NCI-H1105 (cell line): ENCODE measurements at regions not wholly inside any gene's neighbourhood (a gene's known extent, or its start where the extent isn't known, plus 50 kb on each side); places are given as distances from the start of the nearest gene placed in this dataset.

ENCODE experiments used
- DNase-seq: peaks from one replicate; lab custom pipeline; 2025; lab: John Stamatoyannopoulos, UW

GRCh38 chr1:29896791-29897714 lies 660.7 kb downstream of the PTPRU start:
- no peak for DNase-seq

- DNase-seq, result no peak
These were observed 660.0 kb downstream of the PTPRU start for GRCh38 chr1:29896300-29896699.

DNA sequence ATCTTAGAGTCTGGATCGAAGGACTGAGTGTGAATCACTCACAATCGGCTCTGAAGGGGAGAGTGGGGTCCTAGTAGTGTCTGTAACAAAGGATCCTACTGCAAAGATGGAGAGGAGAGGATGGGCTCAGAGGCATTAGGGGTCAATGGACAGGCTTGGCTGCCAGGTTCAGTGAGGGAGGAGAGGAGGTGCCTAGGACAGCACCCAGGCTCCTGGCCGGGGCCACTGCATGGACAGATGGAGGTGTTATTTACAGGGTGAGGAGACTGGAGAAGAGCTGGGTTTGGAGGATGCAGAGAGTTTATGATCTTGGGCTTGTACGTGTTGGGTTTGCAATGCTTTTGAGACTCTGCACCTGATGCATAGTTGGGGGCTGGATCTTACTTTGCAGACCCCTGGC lies 658.9 kb downstream of the PTPRU start:
- no peak for DNase-seq

DNA sequence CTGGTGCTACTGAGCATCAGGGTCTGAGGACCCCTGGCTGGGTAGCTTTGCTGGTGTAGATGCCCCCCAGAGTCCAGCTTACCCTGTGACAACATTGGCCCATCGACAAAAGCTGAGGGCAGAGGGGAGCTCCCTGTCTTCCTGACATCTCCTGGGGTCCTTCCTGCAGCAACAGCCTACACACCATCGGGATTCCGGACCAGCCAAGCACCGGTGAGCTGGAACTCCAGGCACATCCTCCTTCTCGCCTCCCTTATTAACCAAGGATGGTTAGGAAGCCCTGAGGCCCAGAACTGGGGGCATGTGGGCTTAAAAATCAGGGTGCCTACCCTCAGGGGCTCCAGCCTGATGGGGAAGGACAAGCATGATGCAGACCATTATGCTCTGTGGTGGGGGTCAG lies 658.0 kb downstream of the PTPRU start:
- no peak for DNase-seq

DNA sequence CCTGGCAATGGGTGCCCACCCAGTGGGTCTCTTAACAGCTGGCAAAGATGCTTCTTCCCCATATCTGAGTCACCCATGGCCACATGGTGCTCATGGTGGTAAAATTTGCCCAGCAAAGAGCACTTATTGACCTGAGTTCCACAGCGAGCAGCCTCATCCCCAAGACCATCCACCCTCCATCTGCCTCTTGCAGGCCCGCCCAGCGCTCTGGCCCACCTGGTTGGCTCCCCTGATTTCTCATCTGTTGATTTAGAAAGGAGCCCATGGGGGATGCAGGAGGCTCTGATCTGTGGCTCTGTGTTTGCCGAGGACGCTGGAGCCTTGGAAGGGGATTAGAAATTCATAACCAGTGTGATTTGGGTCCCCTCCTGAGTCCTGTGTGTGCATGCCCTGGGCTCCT lies 657.5 kb downstream of the PTPRU start:
- DNase-seq, result no peak

GRCh38 chr1:29893046-29893723 lies 656.9 kb downstream of the PTPRU start:
- DNase-seq, result no peak

DNA sequence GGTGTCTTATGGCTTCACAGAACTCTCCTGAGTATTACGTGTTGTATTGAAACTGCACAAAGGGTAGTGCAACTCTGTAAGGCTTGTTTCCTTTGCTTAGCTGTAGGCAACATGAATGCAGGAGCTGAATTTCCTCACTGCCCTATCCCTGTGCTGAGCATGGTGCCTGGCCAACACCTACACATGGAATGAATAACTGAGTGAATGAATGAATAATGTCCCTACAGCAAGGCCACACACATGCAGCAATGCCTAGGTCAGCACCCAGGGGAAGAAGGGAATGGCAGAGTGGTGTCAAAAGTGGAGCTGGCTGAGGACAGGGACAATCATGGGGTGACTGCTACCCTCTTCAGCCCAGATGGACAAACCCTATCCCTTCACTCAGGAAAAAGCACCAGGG lies 655.9 kb downstream of the PTPRU start:
- no peak for DNase-seq

DNA sequence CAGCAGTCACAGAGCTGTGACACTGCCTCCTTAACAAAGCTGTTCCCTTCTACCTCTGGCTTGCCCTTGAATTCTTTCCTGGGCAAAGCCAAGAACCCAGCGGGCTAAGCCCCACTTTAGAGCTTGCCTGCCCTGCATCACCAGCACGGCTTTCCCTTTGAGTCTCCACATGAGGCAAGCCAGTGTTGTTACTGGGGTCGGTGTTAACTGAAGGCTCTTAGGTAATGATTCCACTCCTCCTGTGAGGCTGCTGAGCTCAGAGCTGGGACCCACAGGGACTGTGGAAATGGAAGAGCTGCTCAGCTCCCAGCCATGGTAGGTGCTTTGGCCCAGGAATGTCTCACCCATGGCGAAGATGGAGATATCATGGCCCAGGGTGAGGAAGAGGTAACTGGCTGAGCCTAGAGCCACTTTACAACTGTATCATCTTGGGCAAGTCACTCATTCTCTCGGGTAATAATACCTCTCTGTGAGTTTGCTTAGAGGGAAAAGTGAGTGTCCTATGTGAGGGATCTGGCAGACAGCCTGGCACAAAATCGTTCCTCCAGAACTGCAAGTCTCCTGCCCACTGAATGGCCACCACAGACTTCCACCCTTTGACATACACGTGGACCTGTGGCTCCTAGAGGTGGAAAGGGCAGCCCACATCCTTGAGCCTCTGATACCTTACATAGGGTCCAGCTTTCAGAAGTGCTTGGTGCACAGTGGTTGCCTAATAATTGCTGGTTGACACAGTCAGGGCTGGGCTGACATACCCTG lies 654.1 kb downstream of the PTPRU start:
- DNase-seq, result no peak

DNA sequence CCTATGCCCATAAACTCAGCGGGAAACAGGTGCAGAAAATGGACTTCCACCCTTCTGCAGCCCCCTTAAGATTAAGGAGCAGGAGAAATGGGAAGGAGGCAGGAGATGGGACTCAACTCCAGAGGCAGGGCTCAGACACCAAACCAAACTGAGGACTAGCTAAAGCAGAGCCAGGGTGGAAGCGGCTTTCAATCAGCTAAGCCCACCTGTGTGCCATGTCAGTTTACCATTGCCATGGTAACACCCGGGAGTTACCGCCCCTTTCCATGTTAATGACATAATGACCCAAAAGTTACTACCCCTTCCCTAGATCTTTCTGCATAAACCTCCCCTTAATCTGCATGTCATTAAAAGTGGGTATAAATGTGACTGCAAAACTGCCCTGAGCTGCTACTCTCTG lies 653.5 kb downstream of the PTPRU start:
- DNase-seq, result no peak

- no peak for DNase-seq
These were observed 648.4 kb downstream of the PTPRU start for GRCh38 chr1:29884740-29885139.

GRCh38 chr1:29883986-29884385 lies 647.7 kb downstream of the PTPRU start:
- DNase-seq, result no peak

- DNase-seq, result no peak
These were observed 647.1 kb downstream of the PTPRU start for GRCh38 chr1:29883411-29883832.

DNA sequence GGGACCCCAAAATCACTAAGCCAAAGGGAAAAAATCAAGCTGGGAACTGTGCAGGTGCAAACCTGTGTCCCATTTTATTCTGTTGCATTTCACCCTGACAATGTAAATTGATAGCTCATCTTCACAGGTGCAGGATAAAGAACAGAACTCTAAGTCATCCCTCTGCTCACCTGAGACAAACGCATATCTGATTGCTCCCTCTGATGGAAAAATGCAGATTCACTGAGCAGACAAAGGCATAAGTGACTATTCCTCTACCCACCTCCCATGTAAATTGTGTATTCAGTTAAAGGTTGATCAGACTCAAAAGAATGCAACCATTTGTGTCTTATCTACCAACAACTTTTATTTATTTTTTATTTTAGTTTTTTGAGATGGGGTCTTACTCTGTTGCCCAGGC lies 644.2 kb downstream of the PTPRU start:
- no peak for DNase-seq

- no peak for DNase-seq
These were observed 642.9 kb downstream of the PTPRU start for GRCh38 chr1:29879217-29879616.

DNA sequence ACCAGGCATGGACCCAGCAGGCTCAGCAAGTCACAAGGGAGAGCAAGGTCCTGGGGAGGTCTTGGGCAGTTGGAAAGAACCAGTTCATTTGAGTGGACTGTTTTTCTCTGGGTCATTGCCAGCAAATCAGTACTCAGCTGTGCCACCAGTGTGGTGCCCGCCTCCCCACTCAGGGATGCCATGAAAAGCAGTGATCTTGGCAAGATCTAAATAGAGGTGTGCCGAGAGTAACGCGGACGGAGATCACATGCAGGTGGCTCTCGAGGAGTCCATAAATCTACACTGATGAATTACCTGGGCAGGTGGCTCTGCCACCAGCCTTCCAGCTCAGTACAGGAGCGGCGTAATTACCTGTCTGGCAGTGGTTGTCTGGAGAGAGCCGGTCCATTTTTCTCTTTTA lies 642.2 kb downstream of the PTPRU start:
- peak; percentile 94 for DNase-seq

- no peak for DNase-seq
These were observed 640.6 kb downstream of the PTPRU start for GRCh38 chr1:29876902-29877301.

DNA sequence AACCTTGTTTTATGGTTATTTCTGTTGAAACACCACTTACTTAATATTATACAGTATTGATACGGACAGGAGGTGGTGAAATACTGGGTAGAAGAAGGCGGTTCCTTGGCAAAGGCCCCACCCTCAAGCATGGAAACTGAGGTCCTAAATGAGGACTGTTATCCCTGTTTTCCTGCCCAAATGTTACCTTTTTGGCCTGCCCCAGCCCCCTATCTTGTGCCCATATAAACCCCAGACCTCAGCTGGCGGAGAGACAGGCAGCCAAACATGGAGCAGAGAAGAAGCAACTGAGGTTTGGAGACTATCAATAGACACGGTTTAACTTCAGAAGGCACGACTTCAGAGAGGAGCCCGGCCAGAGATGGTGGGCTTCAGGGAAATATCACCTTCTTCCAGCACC lies 640.1 kb downstream of the PTPRU start:
- DNase-seq, result no peak

DNA sequence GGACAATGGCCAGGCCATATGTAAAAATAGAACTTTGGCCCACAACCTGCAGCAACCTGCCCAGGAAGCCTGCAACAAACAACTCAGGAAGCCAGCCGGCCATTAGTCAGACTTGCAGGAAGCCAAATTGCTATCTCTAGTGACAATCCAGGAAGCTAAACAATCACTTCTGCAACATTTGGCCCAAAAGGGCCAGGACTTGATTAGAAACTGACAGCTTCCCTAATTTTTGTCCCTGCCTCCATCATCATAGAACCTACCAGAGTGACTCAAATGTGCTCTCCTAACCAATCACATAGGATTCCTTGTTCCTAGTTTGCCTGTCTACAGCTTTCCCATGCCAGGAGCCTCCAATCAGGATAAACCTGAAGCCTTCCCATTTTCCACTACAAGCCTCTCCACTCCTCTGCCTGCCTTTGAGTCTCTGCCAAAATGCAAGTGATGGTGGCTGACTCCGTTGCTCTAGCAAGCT lies 639.3 kb downstream of the PTPRU start:
- peak; percentile 91 for DNase-seq

DNA sequence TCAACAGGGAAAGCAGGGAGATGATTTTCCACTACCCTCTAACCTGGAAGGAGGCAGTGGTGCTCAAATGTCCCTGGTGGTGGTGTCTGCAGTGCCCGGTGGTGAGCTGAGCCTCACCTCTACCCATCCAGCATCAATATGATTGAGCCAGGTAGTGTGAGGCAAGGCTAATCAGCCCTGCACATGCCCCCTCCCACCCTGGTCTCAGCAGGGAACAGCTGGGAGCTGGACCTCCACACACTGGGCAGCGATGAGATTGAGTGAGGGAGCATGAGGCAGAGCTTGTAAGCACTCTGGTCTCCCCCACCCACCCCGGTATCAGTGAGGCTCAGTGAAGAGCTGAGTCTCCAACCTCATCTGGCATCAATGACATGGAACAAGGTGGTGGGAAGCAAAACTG lies 634.3 kb downstream of the PTPRU start:
- DNase-seq, result no peak

- DNase-seq, result no peak
These were observed 633.5 kb downstream of the PTPRU start for GRCh38 chr1:29869802-29870201.

DNA sequence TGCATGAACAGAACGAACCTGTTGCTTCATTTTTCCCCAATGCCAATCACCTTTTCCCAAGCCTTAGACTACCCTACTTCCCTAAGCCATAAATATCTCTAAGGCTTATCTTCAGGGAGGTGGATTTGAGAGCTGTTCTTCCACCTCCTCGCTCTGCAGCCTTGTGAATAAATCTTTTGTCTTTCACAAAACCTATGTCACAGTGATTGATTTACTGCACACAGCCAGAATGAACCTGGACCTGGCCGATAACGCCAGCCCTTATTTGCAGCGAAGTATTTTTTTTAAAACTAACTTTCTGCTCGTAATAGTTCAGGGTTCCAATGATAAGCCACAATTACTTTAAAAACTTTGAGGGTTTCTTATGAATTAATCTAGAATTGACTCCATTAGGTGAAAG lies 632.6 kb downstream of the PTPRU start:
- DNase-seq, result no peak

DNA sequence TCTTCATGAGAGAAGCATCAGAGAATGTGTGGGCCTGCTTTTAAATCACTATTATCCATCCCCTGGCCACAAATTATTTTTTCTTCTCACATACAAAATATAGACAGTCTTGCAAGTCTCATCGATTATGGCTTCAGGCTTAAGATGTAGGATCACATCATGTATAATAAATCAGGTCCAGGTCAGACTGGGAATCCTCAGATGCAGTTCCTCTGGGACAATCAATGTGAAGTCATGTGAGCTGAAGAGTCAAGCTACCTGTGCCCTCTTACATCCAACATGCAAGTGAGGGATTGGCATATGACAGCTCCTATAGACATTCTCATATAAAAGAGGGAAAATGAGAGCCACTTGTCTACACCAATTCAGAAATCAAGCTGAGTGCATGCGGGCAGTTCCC lies 631.8 kb downstream of the PTPRU start:
- DNase-seq, result no peak

DNA sequence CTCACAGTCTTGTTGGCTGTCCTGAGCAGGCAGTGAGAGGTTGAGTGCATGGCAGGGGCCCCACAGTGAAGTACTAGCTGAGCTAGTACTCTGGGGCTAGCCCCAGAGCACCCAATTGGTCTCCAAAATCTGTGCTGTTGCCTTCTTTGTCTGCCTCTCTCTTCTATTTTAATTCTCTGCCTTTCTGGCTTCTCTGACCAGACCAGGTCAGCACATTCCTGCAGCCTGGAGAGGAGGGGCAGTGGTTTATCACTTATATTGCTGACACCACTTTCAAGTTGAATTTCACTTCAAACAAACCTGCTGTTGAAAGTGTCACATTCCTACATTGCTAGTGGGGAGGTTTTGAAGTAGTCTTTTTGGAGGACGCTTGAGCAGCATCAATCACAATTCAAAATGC lies 628.7 kb downstream of the PTPRU start:
- DNase-seq, result no peak
